HEK293 (cell line): ENCODE measurements at regions not wholly inside any gene's neighbourhood (a gene's known extent, or its start where the extent isn't known, plus 50 kb on each side); places are given as distances from the start of the nearest gene placed in this dataset.

Experiments
- CTCF ChIA-PET: fragments of 350-600 bp; formaldehyde crosslinking; extraction: SDS; loops from one replicate; lab custom pipeline; 2021; ENCODE audit warnings: antibody characterized with exemption; lab: Yijun Ruan, JAX
- POLR2A ChIA-PET: fragments of 300-600 bp; formaldehyde crosslinking; extraction: SDS; loops from one replicate; lab custom pipeline; 2020; ENCODE audit warnings: antibody characterized with exemption, inconsistent platforms; lab: Yijun Ruan, JAX
- H3K27ac ChIP-seq: fragments of 200-500 bp; sonication (Bioruptor generic); 2 replicates; pipeline ENCODE4 v1.5.1; 2014; ENCODE audit warnings: low read depth, low read length, control low read depth, inconsistent platforms; ENCODE audit errors: extremely low read depth
- H3K36me3 ChIP-seq, 2 experiments: fragments of 200-500 bp in 1 of 2; sonication (Bioruptor generic) in 1 of 2; 1 replicate in 1 of 2; 2 replicates in 1 of 2; pipeline ENCODE4 v1.5.1; 2014 to 2017; ENCODE audit warnings: inconsistent platforms in 2 of 2, low read length in 2 of 2; ENCODE audit not compliant: control insufficient read depth in 2 of 2, insufficient read depth in 1 of 2
- H3K4me1 ChIP-seq: fragments of 200-500 bp; sonication (Bioruptor generic); 2 replicates; pipeline ENCODE4 v1.5.1; 2014; ENCODE audit warnings: mild to moderate bottlenecking, low read length, inconsistent platforms; ENCODE audit not compliant: control insufficient read depth, insufficient read depth
- H3K4me3 ChIP-seq: 2 replicates; pipeline ENCODE4 v1.5.1; 2011; ENCODE audit warnings: low read depth, mild to moderate bottlenecking, control low read depth, low read length, moderate library complexity
- H3K9me3 ChIP-seq: fragments of 200-500 bp; sonication (Bioruptor generic); 2 replicates; pipeline ENCODE4 v1.5.1; 2014; ENCODE audit warnings: low read depth, low read length, inconsistent platforms; ENCODE audit not compliant: control insufficient read depth, insufficient read depth
- GFI1B ChIP-seq: fragments of 450-650 bp; formaldehyde crosslinking; IDR thresholded peaks from 2 replicates; pipeline ENCODE4 v1.5.1; 2016; ENCODE audit warnings: missing biosample characterization, missing genetic modification characterization
- GLIS2 ChIP-seq: fragments of 450-650 bp; formaldehyde crosslinking; IDR thresholded peaks from 2 replicates; pipeline ENCODE4 v1.5.1; 2016; ENCODE audit warnings: missing biosample characterization, missing genetic modification characterization
- KLF8 ChIP-seq: fragments of 450-650 bp; formaldehyde crosslinking; IDR thresholded peaks from 2 replicates; pipeline ENCODE4 v1.5.1; 2016; ENCODE audit warnings: missing biosample characterization, missing genetic modification characterization
- MYNN ChIP-seq: fragments of 450-650 bp; formaldehyde crosslinking; IDR thresholded peaks from 2 replicates; pipeline ENCODE4 v1.5.1; 2016; ENCODE audit warnings: missing biosample characterization, missing genetic modification characterization, borderline replicate concordance
- ZBTB1 ChIP-seq: fragments of 450-650 bp; formaldehyde crosslinking; IDR thresholded peaks from 2 replicates; pipeline ENCODE4 v1.5.1; 2016; ENCODE audit warnings: missing biosample characterization, missing genetic modification characterization
- ZBTB8A ChIP-seq: fragments of 450-650 bp; formaldehyde crosslinking; IDR thresholded peaks from 2 replicates; pipeline ENCODE4 v1.5.1; 2016; ENCODE audit warnings: missing biosample characterization, missing genetic modification characterization
- ZNF132 ChIP-seq: fragments of 450-650 bp; formaldehyde crosslinking; IDR thresholded peaks from 2 replicates; pipeline ENCODE4 v1.5.1; 2017; ENCODE audit warnings: missing biosample characterization, missing genetic modification characterization, borderline replicate concordance
- ZNF140 ChIP-seq: fragments of 450-650 bp; formaldehyde crosslinking; IDR thresholded peaks from 2 replicates; pipeline ENCODE4 v1.5.1; 2016; ENCODE audit warnings: missing biosample characterization, missing genetic modification characterization
- ZNF174 ChIP-seq: fragments of 450-650 bp; formaldehyde crosslinking; IDR thresholded peaks from 2 replicates; pipeline ENCODE4 v1.5.0; 2017; ENCODE audit warnings: missing biosample characterization, mild to moderate bottlenecking, missing genetic modification characterization
- ZNF223 ChIP-seq: fragments of 450-650 bp; formaldehyde crosslinking; IDR thresholded peaks from 2 replicates; pipeline ENCODE4 v1.5.1; 2016; ENCODE audit warnings: missing biosample characterization, missing genetic modification characterization
- ZNF416 ChIP-seq: fragments of 450-650 bp; formaldehyde crosslinking; IDR thresholded peaks from 2 replicates; pipeline ENCODE4 v1.5.1; 2016; ENCODE audit warnings: missing biosample characterization, missing genetic modification characterization
- ZNF433 ChIP-seq: fragments of 450-650 bp; formaldehyde crosslinking; IDR thresholded peaks from 2 replicates; pipeline ENCODE4 v1.5.1; 2016; ENCODE audit warnings: missing biosample characterization, missing genetic modification characterization, low read depth
- ZNF623 ChIP-seq: fragments of 450-650 bp; formaldehyde crosslinking; IDR thresholded peaks from 2 replicates; pipeline ENCODE4 v1.5.1; 2016; ENCODE audit warnings: missing biosample characterization, missing genetic modification characterization
- ZNF624 ChIP-seq: fragments of 450-650 bp; formaldehyde crosslinking; IDR thresholded peaks from 2 replicates; pipeline ENCODE4 v1.5.1; 2017; ENCODE audit warnings: missing biosample characterization, missing genetic modification characterization
- ZNF629 ChIP-seq: fragments of 450-650 bp; formaldehyde crosslinking; IDR thresholded peaks from 2 replicates; pipeline ENCODE4 v1.5.1; 2017; ENCODE audit warnings: missing biosample characterization, missing genetic modification characterization
- ZNF664 ChIP-seq: fragments of 450-650 bp; formaldehyde crosslinking; IDR thresholded peaks from 2 replicates; pipeline ENCODE4 v1.5.1; 2016; ENCODE audit warnings: missing biosample characterization, missing genetic modification characterization
- ZNF677 ChIP-seq: fragments of 450-650 bp; IDR thresholded peaks from 2 replicates; pipeline ENCODE4 v1.5.0; 2018; ENCODE audit warnings: missing biosample characterization, mild to moderate bottlenecking, missing genetic modification characterization, moderate library complexity
- ZNF701 ChIP-seq: fragments of 450-650 bp; formaldehyde crosslinking; IDR thresholded peaks from 2 replicates; pipeline ENCODE4 v1.5.1; 2016; ENCODE audit warnings: missing biosample characterization, missing genetic modification characterization
- ZSCAN23 ChIP-seq: fragments of 450-650 bp; formaldehyde crosslinking; IDR thresholded peaks from 2 replicates; pipeline ENCODE4 v1.5.1; 2016; ENCODE audit warnings: missing biosample characterization, missing genetic modification characterization
- TF ChIP-seq, protein P1 (sequence below): fragments of 450-650 bp; formaldehyde crosslinking; IDR thresholded peaks from 2 replicates; pipeline ENCODE4 v1.5.1; 2016; ENCODE audit warnings: missing biosample characterization, missing genetic modification characterization
- TF ChIP-seq, protein P2 (sequence below): fragments of 450-650 bp; formaldehyde crosslinking; IDR thresholded peaks from 2 replicates; pipeline ENCODE4 v1.5.1; 2016; ENCODE audit warnings: missing biosample characterization, missing genetic modification characterization
- TF ChIP-seq, protein P3 (sequence below): sonication (generic); formaldehyde crosslinking; IDR thresholded peaks from 2 replicates; pipeline ENCODE4 v1.8.1; 2022; ENCODE audit warnings: mild to moderate bottlenecking, moderate library complexity, missing genetic modification reagents
- TF ChIP-seq, protein P4 (sequence below): fragments of 450-650 bp; formaldehyde crosslinking; IDR thresholded peaks from 2 replicates; pipeline ENCODE4 v1.5.1; 2017; ENCODE audit warnings: missing biosample characterization, missing genetic modification characterization
- TF ChIP-seq, protein P5 (sequence below): fragments of 450-650 bp; formaldehyde crosslinking; conservative IDR thresholded peaks from 2 replicates; pipeline ENCODE4 v1.5.1; 2016; ENCODE audit warnings: low read depth, missing biosample characterization, missing genetic modification characterization
- TF ChIP-seq, protein P6 (sequence below): fragments of 450-650 bp; formaldehyde crosslinking; IDR thresholded peaks from 2 replicates; pipeline ENCODE4 v1.5.1; 2016; ENCODE audit warnings: missing biosample characterization, missing genetic modification characterization, borderline replicate concordance

DNA sequence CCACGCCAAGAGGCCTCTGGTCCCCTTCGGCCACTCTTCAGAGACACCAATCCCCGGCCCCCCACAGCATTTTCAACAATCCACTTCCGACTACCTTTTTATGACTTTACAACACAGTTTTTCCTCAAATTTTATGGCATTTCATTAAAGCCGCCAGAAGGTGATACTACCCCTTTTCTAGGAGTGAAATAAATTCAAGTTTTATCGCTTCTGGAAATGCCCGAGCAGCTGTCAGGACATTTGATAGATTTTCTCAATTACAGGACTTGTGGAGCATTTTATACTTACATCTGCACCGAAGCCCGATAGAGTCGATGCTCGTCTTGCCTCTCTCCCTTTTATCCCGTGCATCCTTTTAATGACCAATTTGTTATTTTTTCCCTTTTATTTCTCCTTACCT, 108.1 kb upstream of the CREB1 start:
- POLR2A ChIA-PET = no interaction called here
- no peak overlapping the region for H3K27ac ChIP-seq
- H3K4me3 ChIP-seq = no peak overlapping the region
- CTCF ChIA-PET = no interaction called here
- no peaks in the 10 kb centered on the region for H3K4me1 ChIP-seq
- H3K36me3 ChIP-seq = no peaks in the 10 kb centered on the region
- TF ChIP-seq ZNF701 (no peak), ZNF132 (tag by site-specific recombination) (no peak), ZNF433 (tag by site-specific recombination) (no peak), ZNF664 (tag by site-specific recombination) (no peak), ZBTB8A (no peak), ZBTB1 (tag by site-specific recombination) (no peak), GLIS2 (no peak), ZNF174 (tag by site-specific recombination) (no peak), ZNF416 (tag by site-specific recombination) (no peak)
- TF ChIP-seq, protein P1, sequence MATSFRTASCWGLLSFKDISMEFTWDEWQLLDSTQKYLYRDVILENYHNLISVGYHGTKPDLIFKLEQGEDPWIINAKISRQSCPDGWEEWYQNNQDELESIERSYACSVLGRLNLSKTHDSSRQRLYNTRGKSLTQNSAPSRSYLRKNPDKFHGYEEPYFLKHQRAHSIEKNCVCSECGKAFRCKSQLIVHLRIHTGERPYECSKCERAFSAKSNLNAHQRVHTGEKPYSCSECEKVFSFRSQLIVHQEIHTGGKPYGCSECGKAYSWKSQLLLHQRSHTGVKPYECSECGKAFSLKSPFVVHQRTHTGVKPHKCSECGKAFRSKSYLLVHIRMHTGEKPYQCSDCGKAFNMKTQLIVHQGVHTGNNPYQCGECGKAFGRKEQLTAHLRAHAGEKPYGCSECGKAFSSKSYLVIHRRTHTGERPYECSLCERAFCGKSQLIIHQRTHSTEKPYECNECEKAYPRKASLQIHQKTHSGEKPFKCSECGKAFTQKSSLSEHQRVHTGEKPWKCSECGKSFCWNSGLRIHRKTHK = no peak
- TF ChIP-seq, protein P2, sequence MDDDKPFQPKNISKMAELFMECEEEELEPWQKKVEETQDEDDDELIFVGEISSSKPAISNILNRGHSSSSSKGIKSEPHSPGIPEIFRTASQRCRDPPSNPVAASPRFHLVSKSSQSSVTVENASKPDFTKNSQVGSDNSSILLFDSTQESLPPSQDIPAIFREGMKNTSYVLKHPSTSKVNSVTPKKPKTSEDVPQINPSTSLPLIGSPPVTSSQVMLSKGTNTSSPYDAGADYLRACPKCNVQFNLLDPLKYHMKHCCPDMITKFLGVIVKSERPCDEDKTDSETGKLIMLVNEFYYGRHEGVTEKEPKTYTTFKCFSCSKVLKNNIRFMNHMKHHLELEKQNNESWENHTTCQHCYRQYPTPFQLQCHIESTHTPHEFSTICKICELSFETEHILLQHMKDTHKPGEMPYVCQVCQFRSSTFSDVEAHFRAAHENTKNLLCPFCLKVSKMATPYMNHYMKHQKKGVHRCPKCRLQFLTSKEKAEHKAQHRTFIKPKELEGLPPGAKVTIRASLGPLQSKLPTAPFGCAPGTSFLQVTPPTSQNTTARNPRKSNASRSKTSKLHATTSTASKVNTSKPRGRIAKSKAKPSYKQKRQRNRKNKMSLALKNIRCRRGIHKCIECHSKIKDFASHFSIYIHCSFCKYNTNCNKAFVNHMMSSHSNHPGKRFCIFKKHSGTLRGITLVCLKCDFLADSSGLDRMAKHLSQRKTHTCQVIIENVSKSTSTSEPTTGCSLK = no peak
- TF ChIP-seq, protein P3, sequence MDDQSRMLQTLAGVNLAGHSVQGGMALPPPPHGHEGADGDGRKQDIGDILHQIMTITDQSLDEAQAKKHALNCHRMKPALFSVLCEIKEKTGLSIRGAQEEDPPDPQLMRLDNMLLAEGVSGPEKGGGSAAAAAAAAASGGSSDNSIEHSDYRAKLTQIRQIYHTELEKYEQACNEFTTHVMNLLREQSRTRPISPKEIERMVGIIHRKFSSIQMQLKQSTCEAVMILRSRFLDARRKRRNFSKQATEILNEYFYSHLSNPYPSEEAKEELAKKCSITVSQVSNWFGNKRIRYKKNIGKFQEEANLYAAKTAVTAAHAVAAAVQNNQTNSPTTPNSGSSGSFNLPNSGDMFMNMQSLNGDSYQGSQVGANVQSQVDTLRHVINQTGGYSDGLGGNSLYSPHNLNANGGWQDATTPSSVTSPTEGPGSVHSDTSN (CRISPR knock-in tag) = no peak
- no peaks in the 10 kb centered on the region for H3K9me3 ChIP-seq

DNA sequence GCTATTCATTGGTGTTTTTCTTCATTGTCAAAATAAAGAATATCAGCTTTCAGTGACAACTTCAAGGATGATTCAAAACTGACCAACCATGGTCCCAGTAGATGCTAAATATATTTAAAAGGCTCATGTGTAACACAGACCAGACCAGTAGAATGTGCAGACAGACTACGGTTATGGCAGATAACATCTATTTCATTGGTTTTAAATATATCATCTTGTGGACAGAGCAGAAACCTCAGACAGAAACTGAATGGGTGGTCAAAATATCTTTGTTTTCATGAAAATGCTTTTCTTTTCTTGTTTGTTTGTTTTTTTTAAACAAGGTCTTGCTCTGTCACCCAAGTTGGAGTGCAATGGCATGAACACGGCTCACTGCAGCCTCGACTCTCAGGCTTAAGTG, 107.4 kb upstream of the CREB1 start:
- Histone ChIP-seq H3K36me3 (no peaks in the 10 kb centered on the region), H3K27ac (no peak overlapping the region), H3K4me3 (no peak overlapping the region), H3K9me3 (no peaks in the 10 kb centered on the region), H3K4me1 (no peaks in the 10 kb centered on the region)
- CTCF ChIA-PET = no interaction called here
- POLR2A ChIA-PET = no interaction called here
- TF ChIP-seq MYNN = no peak
- TF ChIP-seq KLF8 (tag by site-specific recombination) = no peak
- TF ChIP-seq ZNF223 = no peak
- TF ChIP-seq, protein P4, sequence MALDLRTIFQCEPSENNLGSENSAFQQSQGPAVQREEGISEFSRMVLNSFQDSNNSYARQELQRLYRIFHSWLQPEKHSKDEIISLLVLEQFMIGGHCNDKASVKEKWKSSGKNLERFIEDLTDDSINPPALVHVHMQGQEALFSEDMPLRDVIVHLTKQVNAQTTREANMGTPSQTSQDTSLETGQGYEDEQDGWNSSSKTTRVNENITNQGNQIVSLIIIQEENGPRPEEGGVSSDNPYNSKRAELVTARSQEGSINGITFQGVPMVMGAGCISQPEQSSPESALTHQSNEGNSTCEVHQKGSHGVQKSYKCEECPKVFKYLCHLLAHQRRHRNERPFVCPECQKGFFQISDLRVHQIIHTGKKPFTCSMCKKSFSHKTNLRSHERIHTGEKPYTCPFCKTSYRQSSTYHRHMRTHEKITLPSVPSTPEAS (tag by site-specific recombination) = no peak
- TF ChIP-seq ZSCAN23 (tag by site-specific recombination) = no peak
- TF ChIP-seq GFI1B (tag by site-specific recombination) = no peak
- no peak for TF ChIP-seq ZNF623 (tag by site-specific recombination)
- no peak for TF ChIP-seq ZNF624 (tag by site-specific recombination)
- no peak for TF ChIP-seq ZNF629 (tag by site-specific recombination)
- TF ChIP-seq, protein P5, sequence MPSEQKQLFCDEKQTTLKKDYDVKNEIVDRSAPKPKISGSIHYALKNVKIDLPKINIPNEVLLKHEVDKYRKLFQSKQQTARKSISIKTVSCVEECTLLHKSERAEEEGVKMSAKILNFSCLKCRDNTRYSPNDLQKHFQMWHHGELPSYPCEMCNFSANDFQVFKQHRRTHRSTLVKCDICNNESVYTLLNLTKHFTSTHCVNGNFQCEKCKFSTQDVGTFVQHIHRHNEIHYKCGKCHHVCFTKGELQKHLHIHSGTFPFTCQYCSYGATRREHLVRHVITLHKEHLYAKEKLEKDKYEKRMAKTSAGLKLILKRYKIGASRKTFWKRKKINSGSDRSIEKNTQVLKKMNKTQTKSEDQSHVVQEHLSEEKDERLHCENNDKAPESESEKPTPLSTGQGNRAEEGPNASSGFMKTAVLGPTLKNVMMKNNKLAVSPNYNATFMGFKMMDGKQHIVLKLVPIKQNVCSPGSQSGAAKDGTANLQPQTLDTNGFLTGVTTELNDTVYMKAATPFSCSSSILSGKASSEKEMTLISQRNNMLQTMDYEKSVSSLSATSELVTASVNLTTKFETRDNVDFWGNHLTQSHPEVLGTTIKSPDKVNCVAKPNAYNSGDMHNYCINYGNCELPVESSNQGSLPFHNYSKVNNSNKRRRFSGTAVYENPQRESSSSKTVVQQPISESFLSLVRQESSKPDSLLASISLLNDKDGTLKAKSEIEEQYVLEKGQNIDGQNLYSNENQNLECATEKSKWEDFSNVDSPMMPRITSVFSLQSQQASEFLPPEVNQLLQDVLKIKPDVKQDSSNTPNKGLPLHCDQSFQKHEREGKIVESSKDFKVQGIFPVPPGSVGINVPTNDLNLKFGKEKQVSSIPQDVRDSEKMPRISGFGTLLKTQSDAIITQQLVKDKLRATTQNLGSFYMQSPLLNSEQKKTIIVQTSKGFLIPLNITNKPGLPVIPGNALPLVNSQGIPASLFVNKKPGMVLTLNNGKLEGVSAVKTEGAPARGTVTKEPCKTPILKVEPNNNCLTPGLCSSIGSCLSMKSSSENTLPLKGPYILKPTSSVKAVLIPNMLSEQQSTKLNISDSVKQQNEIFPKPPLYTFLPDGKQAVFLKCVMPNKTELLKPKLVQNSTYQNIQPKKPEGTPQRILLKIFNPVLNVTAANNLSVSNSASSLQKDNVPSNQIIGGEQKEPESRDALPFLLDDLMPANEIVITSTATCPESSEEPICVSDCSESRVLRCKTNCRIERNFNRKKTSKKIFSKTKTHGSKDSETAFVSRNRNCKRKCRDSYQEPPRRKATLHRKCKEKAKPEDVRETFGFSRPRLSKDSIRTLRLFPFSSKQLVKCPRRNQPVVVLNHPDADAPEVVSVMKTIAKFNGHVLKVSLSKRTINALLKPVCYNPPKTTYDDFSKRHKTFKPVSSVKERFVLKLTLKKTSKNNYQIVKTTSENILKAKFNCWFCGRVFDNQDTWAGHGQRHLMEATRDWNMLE (tag by site-specific recombination) = no peak
- TF ChIP-seq ZNF677 (tag by site-specific recombination) = no peak
- TF ChIP-seq, protein P6, sequence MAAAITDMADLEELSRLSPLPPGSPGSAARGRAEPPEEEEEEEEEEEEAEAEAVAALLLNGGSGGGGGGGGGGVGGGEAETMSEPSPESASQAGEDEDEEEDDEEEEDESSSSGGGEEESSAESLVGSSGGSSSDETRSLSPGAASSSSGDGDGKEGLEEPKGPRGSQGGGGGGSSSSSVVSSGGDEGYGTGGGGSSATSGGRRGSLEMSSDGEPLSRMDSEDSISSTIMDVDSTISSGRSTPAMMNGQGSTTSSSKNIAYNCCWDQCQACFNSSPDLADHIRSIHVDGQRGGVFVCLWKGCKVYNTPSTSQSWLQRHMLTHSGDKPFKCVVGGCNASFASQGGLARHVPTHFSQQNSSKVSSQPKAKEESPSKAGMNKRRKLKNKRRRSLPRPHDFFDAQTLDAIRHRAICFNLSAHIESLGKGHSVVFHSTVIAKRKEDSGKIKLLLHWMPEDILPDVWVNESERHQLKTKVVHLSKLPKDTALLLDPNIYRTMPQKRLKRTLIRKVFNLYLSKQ (tag by site-specific recombination) = no peak
- no peak for TF ChIP-seq ZNF140
